ENCODE measurements at regions not wholly inside any gene's neighbourhood (a gene's known extent, or its start where the extent isn't known, plus 50 kb on each side); places are given as distances from the start of the nearest gene placed in this dataset.
"Not testable (repeated sequence)": the region's sequence is repeated elsewhere in the genome, so short reads cannot be mapped to it uniquely, and the experiment has no call there.

GRCh38 chr3:3927198-3927597 is 128.0 kb downstream of the LRRN1 start:
- Histone ChIP-seq H3K27me3 (ENCODE audit: low read depth) (no peaks in the 10 kb centered on the region), H3K4me3 (no peak overlapping the region), H3K36me3 (no peaks in the 10 kb centered on the region), H3K27ac (no peak overlapping the region), H3K4me1 (no peaks in the 10 kb centered on the region), H3K9me3 (no peaks in the 10 kb centered on the region)
- no peak for TF ChIP-seq CTCF (IDR thresholded peaks at IDR 0.05)
- intact Hi-C loops (cut with DNase I), result no loop called here
- no peak for DNase-seq
- no peak for ATAC-seq

GRCh38 chr3:3927965-3928364 is 128.7 kb downstream of the LRRN1 start:
- Histone ChIP-seq H3K27me3 (ENCODE audit: low read depth) (no peaks in the 10 kb centered on the region), H3K9me3 (no peaks in the 10 kb centered on the region), H3K27ac (no peak overlapping the region), H3K4me3 (no peak overlapping the region), H3K36me3 (no peaks in the 10 kb centered on the region), H3K4me1 (no peaks in the 10 kb centered on the region)
- ATAC-seq, result no peak
- no peak for TF ChIP-seq CTCF (IDR thresholded peaks at IDR 0.05)
- DNase-seq, result no peak
- intact Hi-C loops (cut with DNase I), result no loop called here

DNA sequence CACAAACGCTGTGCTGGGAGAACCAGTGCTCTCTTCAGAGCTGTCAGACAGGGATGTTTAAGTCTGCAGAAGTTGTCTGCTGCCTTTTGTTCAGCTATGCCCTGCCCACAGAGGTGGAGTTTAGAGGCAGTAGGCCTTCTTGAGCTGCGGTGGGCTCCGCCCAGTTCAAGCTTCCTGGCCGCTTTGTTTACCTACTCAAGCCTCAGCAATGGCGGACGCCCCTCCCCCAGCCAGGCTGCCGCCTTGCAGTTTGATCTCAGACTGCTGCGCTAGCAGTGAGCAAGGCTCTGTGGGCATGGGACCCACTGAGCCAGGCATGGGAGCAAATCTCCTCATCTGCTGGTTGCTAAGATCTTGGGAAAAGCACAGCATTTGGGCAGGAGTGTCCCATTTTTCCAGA is 142.1 kb downstream of the LRRN1 start:
- DNase-seq; H3K4me1 ChIP-seq; H3K27ac ChIP-seq; H3K36me3 ChIP-seq; H3K9me3 ChIP-seq; intact Hi-C loops (cut with DNase I); ATAC-seq; H3K27me3 ChIP-seq (ENCODE audit: low read depth); H3K4me3 ChIP-seq: not testable (repeated sequence)

- H3K36me3 ChIP-seq, result no peaks in the 10 kb centered on the region
- intact Hi-C loops (cut with DNase I), result no loop called here
- DNase-seq, result no peak
- H3K27ac ChIP-seq, result no peak overlapping the region
- ATAC-seq, result no peak
- H3K4me3 ChIP-seq, result no peak overlapping the region
- no peak for TF ChIP-seq CTCF (IDR thresholded peaks at IDR 0.05)
- no peaks in the 10 kb centered on the region for H3K4me1 ChIP-seq
- H3K9me3 ChIP-seq, result no peaks in the 10 kb centered on the region
- no peaks in the 10 kb centered on the region for H3K27me3 ChIP-seq (ENCODE audit: low read depth)
Observed at GRCh38 chr3:3951071-3951470, 151.8 kb downstream of the LRRN1 start.

DNA sequence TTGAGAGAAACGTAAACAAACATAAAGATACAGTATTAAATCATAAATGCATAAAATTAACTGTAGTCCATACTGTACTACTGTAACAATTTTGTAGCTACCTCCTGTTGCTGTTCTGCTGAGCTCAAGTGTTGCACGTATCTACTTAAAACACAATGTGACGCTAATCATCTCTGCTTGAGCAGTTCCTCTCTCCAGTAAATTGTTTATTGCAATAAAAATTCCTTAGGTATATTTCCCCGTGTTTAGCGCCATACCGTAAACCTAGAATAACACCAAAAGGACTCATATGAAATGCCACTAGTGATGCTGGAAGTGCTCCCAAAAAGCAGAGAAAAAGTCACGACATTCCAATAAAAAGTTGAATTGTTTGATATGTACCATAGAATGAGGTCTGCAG is 152.3 kb downstream of the LRRN1 start:
- Histone ChIP-seq H3K4me1 (no peaks in the 10 kb centered on the region), H3K9me3 (no peaks in the 10 kb centered on the region), H3K27me3 (ENCODE audit: low read depth) (no peaks in the 10 kb centered on the region), H3K4me3 (no peak overlapping the region), H3K27ac (no peak overlapping the region), H3K36me3 (no peaks in the 10 kb centered on the region)
- ATAC-seq (no peak), DNase-seq (no peak)
- no peak for TF ChIP-seq CTCF (IDR thresholded peaks at IDR 0.05)
- intact Hi-C loops (cut with DNase I), result no loop called here

DNA sequence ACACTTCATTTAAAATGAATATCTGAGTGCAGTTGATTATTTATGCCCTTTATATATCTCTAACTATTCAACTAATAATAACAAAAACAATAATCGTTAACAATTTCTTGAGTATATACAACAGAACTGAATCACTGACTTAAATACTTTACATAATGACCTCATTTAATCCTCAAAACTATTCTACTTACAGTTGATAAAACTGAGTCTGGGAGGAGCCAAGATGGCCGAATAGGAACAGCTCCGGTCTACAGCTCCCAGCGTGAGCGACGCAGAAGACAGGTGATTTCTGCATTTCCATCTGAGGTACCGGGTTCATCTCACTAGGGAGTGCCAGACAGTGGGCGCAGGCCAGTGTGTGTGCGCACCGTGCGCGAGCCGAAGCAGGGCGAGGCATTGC is 163.6 kb downstream of the LRRN1 start:
- H3K4me3 ChIP-seq; H3K4me1 ChIP-seq; H3K27ac ChIP-seq; H3K36me3 ChIP-seq; intact Hi-C loops (cut with DNase I); H3K27me3 ChIP-seq (ENCODE audit: low read depth); H3K9me3 ChIP-seq; ATAC-seq; DNase-seq: not testable (repeated sequence)

- H3K36me3 ChIP-seq, result no peaks in the 10 kb centered on the region
- DNase-seq, result peak; percentile 41
- intact Hi-C loops (cut with DNase I), result no loop called here
Observed at GRCh38 chr3:3984053-3984452, 184.8 kb downstream of the LRRN1 start.

More at GRCh38 chr3:3984053-3984452, 184.8 kb downstream of the LRRN1 start:
- Histone ChIP-seq H3K4me3 (no peak overlapping the region), H3K9me3 (no peaks in the 10 kb centered on the region), H3K27ac (no peak overlapping the region), H3K27me3 (ENCODE audit: low read depth) (no peaks in the 10 kb centered on the region), H3K4me1 (no peaks in the 10 kb centered on the region)
- no peak for TF ChIP-seq CTCF (IDR thresholded peaks at IDR 0.05)
- no peak for ATAC-seq

All from lower lobe of right lung (tissue), 2 donors.